ENCODE measurements at regions not wholly inside any gene's neighbourhood (a gene's known extent, or its start where the extent isn't known, plus 50 kb on each side); places are given as distances from the start of the nearest gene placed in this dataset.

DNA sequence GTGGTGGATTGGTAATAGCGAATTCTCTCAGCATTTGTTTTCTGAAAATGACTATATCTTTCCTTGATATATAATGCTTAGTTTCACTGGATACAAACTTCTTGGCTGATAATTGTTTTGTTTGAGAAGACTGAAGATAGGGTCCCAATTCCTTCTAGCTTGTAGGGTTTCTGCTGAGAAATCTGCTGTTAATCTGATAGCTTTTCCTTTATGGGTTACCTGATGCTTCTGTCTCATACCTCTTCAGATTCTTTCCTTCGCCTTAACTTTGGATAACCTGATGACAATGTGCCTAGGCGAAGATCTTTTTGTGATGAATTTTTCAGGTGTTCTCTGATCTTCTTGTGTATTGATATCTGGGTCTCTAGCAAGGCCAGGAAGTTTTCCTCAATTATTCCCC is 94.7 kb upstream of the ACO1 start:
- DNase-seq (ENCODE audit: insufficient read length, low spot score) (no peak), FAIRE-seq (no peak)

DNA sequence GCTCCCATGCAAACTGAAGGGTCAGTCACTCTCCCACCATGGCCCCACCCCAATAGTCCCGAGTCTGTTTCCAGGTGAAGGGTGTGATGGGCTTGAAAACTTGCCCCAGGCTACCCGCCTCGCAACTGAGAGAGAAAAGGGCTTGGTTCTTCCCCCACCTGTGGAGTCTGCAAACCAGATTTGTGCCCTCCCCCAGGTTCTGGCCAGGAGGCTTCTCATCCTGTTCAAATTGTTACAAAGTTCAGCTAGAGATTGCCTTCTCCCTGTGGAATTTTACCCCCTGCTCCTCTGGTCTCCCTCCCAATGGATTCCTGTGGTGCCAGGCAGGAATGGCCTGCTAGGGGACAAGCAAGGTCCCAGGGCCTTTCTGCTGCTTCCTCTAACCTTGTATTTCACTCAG is 93.1 kb upstream of the ACO1 start:
- FAIRE-seq (no peak), DNase-seq (ENCODE audit: insufficient read length, low spot score) (no peak)

GRCh38 chr9:32292611-32293010 is 91.8 kb upstream of the ACO1 start:
- FAIRE-seq (no peak), DNase-seq (ENCODE audit: insufficient read length, low spot score) (no peak)

GRCh38 chr9:32293091-32293490 is 91.4 kb upstream of the ACO1 start:
- DNase-seq (ENCODE audit: insufficient read length, low spot score): no peak
- FAIRE-seq: no peak

GRCh38 chr9:32294106-32294505 is 90.3 kb upstream of the ACO1 start:
- DNase-seq (ENCODE audit: insufficient read length, low spot score): no peak
- FAIRE-seq: no peak

DNA sequence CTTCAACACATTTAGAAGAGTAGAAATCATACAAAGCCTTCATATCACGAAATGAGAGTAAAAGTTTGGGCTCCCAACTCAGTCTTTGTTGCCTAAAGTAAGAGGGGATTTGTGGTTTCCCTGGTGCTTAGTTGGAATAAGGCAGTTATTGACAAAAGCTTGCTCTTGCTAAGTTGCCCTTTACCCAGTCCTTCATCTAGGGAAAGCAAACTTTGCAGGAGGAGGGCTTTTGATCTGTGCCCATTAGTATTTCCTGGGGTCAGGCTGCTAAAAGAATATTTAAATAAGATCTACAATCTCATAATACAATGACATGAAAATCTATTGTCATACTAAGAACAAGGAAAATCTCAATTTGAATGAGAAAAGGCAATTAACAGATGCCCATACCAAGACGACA is 84.1 kb upstream of the ACO1 start:
- DNase-seq (ENCODE audit: insufficient read length, low spot score) (no peak), FAIRE-seq (no peak)

GRCh38 chr9:32304495-32304894 is 79.9 kb upstream of the ACO1 start:
- no peak for FAIRE-seq
- no peak for DNase-seq (ENCODE audit: insufficient read length, low spot score)

DNA sequence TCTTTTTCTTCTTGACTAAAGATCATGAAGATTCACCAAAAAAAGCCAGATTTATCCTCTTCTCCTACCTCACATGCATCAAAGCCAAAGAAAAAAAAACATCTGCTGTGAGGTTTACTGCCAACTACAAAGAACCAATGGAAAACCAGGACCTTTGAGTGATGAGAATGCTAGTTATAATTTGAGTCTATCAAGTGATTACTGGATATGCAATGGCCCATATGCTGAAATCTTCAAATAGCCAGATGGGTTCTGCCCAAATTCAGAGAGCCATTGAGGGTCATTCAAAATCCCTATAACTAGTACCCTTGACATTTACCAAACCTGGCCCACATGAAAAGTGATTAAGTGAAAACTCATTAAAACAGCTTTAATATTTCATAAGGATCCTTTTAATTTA is 78.4 kb upstream of the ACO1 start:
- no peak for FAIRE-seq
- no peak for DNase-seq (ENCODE audit: insufficient read length, low spot score)

DNA sequence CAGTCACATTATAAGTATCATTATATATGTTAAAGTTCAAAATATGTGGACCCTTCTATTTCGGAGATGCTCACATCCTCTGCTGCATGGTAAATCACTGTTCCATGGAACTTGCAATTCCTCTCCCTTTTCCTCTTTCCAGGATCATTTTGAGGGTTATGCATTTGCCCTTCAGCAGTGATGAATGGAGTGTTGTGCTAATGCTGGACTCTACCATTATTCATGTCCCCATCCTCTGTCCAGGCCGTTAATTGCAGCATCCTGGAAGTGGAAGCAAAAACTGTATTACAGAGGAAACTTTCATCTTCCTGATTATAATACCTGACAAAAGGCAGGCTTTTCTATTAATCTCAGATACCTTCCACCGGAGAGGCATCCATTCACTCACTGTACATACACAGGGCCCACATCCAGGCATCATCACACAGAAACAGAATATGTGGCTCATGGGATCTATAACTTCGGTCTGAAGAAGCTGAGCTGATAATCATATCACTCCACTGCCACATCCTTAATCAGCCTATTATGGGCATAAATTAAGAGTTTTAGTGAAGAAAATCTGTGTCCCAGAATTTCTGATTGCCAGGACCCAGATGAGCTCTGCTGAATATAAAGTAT is 65.0 kb upstream of the ACO1 start:
- FAIRE-seq (no peak), DNase-seq (ENCODE audit: insufficient read length, low spot score) (no peak)

DNA sequence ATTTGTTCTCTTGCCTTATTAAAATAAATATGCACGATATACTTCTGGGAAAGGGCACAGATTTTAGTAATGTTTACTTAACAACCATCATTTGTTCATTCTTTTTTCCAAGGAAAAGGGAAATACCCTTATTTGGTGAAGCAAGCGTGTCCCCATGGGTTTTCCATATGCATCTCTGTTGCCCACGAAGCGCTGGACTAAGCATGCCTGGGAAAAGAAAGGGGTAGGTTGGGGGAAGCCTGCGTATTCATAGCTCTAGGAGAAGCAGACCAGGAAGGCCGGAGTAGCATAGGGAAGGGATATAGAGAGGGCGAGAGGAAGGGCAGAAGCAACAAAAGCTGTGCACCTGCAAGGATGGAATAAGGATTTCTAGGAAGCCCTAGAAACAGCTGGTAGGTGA is 61.8 kb upstream of the ACO1 start:
- FAIRE-seq (no peak), DNase-seq (ENCODE audit: insufficient read length, low spot score) (no peak)

DNA sequence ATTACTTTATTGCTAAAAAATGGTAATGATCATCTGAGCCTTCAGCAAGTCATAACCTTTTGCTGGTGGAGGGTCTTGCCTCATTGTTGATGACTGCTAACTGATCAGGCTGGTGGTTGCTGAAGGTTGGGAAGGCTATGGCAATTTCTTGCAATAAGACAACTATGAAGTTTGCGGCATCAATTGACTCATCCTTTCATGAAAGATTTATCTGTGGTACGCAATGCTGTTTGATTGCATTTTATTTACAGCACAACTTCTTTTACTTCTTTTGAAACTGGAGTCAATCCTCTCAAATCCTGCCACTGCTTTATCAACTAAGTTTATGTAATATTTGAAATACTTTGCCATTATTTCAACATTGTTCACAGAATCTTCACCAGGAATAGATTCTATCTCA is 58.3 kb upstream of the ACO1 start:
- FAIRE-seq (no peak), DNase-seq (ENCODE audit: insufficient read length, low spot score) (no peak)

DNA sequence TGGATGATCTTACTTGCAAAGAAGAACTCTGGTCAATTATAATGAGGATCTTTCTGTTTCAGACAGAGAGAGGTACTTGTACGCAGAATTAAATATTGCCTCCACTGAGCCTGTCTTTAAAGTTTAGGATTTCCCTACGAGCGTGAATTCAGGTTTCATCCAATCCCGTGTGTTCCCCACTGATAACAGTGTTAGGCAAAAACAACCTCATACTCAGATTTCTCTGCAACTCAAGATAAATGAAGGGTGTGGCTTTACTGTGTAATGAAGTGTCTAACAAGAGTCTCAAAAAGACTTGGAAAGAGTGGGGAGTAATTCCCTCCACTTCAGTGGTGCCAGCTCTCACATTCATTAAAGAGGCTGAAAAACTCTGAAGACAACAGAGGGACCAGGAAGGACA is 53.2 kb upstream of the ACO1 start:
- FAIRE-seq (no peak), DNase-seq (ENCODE audit: insufficient read length, low spot score) (no peak)

GRCh38 chr9:32334112-32334511 is 50.3 kb upstream of the ACO1 start:
- DNase-seq (ENCODE audit: insufficient read length, low spot score) (no peak), FAIRE-seq (no peak)
